Tibial nerve (tissue), 4 donors: ENCODE measurements at regions not wholly inside any gene's neighbourhood (a gene's known extent, or its start where the extent isn't known, plus 50 kb on each side); places are given as distances from the start of the nearest gene placed in this dataset.

ENCODE experiments used
- DNase-seq, 2 donors: peaks; one replicate each; pipeline ENCODE4 v3.0.0-alpha.2; 2019; ENCODE audit warnings: low spot score in 2 of 2
- H3K27ac ChIP-seq, 4 donors: fragments of 200-600 bp; sonication (generic) in 3 of 4; one replicate each; pipeline ENCODE4 v1.5.1; 2017 to 2019; ENCODE audit warnings: mild to moderate bottlenecking in 1 of 4
- H3K27me3 ChIP-seq, 2 donors: fragments of 200-600 bp; sonication (generic) in 1 of 2; one replicate each; pipeline versions ENCODE4 v1.5.1 to v1.6.0; 2017 to 2019
- H3K36me3 ChIP-seq, 3 donors: fragments of 200-600 bp; sonication (generic); one replicate each; pipeline ENCODE4 v1.5.1; 2018 to 2019
- H3K4me1 ChIP-seq, 4 donors: fragments of 200-600 bp; sonication (generic) in 3 of 4; one replicate each; pipeline ENCODE4 v1.5.1; 2017 to 2019
- H3K4me3 ChIP-seq, 4 donors: fragments of 200-600 bp; sonication (generic) in 3 of 4; one replicate each; pipeline ENCODE4 v1.5.1; 2017 to 2019; ENCODE audit warnings: mild to moderate bottlenecking in 1 of 4, moderate library complexity in 1 of 4
- H3K9me3 ChIP-seq, 4 donors: fragments of 200-600 bp; sonication (generic) in 3 of 4; one replicate each; pipeline ENCODE4 v1.5.1; 2017 to 2019
- EP300 ChIP-seq, 2 donors: sonication (generic); formaldehyde crosslinking; IDR thresholded peaks; one replicate each; pipeline ENCODE4 v1.6.1; 2017; ENCODE audit warnings: antibody characterized with exemption in 2 of 2, mild to moderate bottlenecking in 1 of 2
- POLR2A ChIP-seq, 2 donors: fragments of 450-650 bp; IDR thresholded peaks; one replicate each; pipeline ENCODE4 v1.6.1; 2017; ENCODE audit warnings: antibody characterized with exemption in 2 of 2, mild to moderate bottlenecking in 2 of 2, moderate library complexity in 2 of 2
- WGBS, 2 donors: methylation state at CpG; one replicate each; pipeline ENCODE4 v1.1.5; 2018; 5-methylcytosine and 5-hydroxymethylcytosine counted together
- TF ChIP-seq, protein P1 (sequence below), 5 experiments: fragments of 200-600 bp in 3 of 5; fragments of 450-650 bp in 2 of 5; sonication (generic) in 3 of 5; IDR thresholded peaks; one replicate each; pipeline ENCODE4 v1.5.1; 2016 to 2019; ENCODE audit warnings: antibody characterized with exemption in 5 of 5, mild to moderate bottlenecking in 3 of 5, moderate library complexity in 2 of 5

DNA sequence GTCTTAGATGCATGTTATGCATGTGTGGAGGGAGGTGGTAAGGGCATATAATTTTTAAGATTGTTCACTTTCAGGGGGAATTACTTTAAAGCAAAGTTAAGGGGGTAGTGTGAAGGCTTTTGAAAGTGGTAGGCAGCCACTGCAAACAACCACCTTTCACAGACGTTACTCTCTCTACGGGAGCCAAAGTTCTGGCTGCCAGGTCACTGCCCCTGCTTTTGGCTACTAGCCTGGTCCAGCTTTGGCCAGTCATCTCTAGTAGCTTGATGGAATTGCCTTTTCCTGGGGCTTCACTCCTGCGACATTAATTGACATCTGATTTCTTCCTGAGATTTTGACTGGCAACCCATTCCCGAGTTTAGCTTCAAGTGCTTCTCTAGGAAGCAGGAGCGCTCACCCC lies 397.5 kb downstream of the CDH11 start:
- Histone ChIP-seq H3K4me3 (no peak overlapping the region), H3K27ac (no peak overlapping the region), H3K9me3 (no peaks in the 10 kb centered on the region), H3K27me3 (no peaks in the 10 kb centered on the region), H3K36me3 (no peaks in the 10 kb centered on the region), H3K4me1 (no peaks in the 10 kb centered on the region)
- 80% methylated on average over 5 of the region's 5 CpGs for WGBS, 2 donors
- TF ChIP-seq POLR2A (IDR thresholded peaks at IDR 0.05) (no peak), EP300 (IDR thresholded peaks at IDR 0.05) (no peak)
- TF ChIP-seq, protein P1, sequence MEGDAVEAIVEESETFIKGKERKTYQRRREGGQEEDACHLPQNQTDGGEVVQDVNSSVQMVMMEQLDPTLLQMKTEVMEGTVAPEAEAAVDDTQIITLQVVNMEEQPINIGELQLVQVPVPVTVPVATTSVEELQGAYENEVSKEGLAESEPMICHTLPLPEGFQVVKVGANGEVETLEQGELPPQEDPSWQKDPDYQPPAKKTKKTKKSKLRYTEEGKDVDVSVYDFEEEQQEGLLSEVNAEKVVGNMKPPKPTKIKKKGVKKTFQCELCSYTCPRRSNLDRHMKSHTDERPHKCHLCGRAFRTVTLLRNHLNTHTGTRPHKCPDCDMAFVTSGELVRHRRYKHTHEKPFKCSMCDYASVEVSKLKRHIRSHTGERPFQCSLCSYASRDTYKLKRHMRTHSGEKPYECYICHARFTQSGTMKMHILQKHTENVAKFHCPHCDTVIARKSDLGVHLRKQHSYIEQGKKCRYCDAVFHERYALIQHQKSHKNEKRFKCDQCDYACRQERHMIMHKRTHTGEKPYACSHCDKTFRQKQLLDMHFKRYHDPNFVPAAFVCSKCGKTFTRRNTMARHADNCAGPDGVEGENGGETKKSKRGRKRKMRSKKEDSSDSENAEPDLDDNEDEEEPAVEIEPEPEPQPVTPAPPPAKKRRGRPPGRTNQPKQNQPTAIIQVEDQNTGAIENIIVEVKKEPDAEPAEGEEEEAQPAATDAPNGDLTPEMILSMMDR (IDR thresholded peaks at IDR 0.05), result no peak
- no peak for DNase-seq

DNA sequence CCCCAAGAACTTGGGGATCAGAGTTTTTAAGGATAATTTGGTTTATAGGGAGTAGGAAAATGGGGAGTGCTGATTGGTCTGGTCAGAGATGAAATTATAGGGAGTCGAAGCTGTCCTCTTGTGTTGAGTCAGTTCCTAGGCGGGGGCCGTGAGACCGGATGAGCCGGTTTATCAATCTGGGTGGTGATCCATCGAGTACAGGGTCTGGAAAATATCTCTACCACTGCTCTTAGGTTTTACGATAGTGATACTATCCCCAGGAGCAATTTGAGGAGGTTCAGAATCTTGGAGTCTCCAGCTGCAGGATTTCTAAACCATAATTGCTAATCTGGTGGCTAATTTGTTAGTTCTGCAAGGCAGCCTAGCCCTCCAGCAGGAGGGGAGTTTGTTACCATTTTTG lies 403.4 kb downstream of the CDH11 start:
- no peaks in the 10 kb centered on the region for H3K36me3 ChIP-seq
- DNase-seq, result no peak
- TF ChIP-seq POLR2A (IDR thresholded peaks at IDR 0.05) (no peak), EP300 (IDR thresholded peaks at IDR 0.05) (no peak)
- TF ChIP-seq, protein P1 (IDR thresholded peaks at IDR 0.05), result no peak
- H3K27ac ChIP-seq, result no peak overlapping the region
- no peaks in the 10 kb centered on the region for H3K9me3 ChIP-seq
- 86 to 92% methylated on average over 7 of the region's 7 CpGs for WGBS, 2 donors
- no peaks in the 10 kb centered on the region for H3K27me3 ChIP-seq
- H3K4me1 ChIP-seq, result no peaks in the 10 kb centered on the region
- no peak overlapping the region for H3K4me3 ChIP-seq

DNA sequence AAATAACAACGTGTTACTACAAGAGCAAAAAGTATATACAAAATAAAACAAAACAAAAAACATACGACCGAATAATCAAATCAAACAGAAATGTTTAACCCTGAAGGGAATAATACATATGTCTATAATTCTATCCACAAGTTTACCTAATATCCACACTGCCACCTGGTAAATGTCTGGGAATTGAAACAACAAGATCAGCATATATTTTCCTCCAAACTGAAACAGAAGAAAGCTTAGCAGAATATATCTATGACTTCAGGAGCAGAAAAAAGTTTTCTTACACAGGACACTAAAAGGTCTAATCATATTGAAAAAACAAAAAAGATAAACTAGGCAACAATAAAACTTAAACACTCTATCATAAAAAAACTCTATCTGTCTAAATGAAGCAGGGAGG lies 404.0 kb downstream of the CDH11 start:
- Histone ChIP-seq H3K4me1 (no peaks in the 10 kb centered on the region), H3K4me3 (no peak overlapping the region), H3K27me3 (no peaks in the 10 kb centered on the region), H3K36me3 (no peaks in the 10 kb centered on the region), H3K27ac (no peak overlapping the region), H3K9me3 (no peaks in the 10 kb centered on the region)
- no peak for DNase-seq
- TF ChIP-seq, protein P1 (IDR thresholded peaks at IDR 0.05), result no peak
- 76 to 80% methylated on average over 3 of the region's 3 CpGs for WGBS, 2 donors

DNA sequence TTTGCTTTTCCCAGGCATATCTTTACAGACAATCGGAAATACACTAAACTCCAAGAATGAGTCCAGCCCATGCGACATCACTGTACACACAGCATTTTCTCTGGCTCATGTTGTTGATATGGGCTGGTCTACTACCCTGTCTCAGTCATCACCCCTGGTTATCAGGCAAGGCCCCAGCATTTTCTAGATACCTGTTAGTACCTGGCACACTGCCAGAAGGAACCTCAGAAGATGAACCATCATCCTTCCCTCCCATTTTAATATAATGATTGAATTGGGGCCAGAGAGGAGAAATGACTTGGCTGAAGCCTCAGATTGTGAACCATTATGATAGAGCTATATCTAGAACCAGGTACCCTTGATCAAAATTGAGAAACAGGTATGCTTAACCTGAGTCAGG lies 406.2 kb downstream of the CDH11 start:
- H3K27ac ChIP-seq, result no peak overlapping the region
- H3K9me3 ChIP-seq, result no peaks in the 10 kb centered on the region
- H3K4me3 ChIP-seq, result no peak overlapping the region
- DNase-seq, result no peak
- H3K36me3 ChIP-seq, result no peaks in the 10 kb centered on the region
- no peaks in the 10 kb centered on the region for H3K27me3 ChIP-seq
- WGBS, 2 donors, result 91 to 96% methylated on average over 2 of the region's 2 CpGs
- H3K4me1 ChIP-seq, result no peaks in the 10 kb centered on the region
- TF ChIP-seq POLR2A (IDR thresholded peaks at IDR 0.05), result no peak
- no peak for TF ChIP-seq EP300 (IDR thresholded peaks at IDR 0.05)
- TF ChIP-seq, protein P1 (IDR thresholded peaks at IDR 0.05), result no peak

DNA sequence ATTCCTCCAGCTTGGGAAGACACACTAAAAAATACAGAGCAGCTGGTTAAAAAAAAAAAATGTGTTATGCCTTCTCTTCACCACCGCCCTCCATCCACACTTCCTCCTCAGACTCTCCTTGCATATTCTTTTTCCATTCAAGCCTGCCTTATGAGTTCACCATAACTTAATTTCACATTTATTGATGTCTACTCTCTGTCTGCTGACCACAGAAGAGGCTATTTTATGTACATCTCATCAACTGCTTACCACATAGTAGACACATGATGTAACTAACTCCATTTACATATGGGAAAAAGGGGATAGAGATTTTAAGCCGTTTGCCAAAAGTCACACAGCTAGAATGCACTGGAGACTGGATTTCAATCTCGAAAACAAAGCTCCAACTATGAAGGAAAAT lies 409.8 kb downstream of the CDH11 start:
- Histone ChIP-seq H3K9me3 (no peaks in the 10 kb centered on the region), H3K4me3 (no peak overlapping the region), H3K36me3 (no peaks in the 10 kb centered on the region), H3K4me1 (no peaks in the 10 kb centered on the region), H3K27me3 (no peaks in the 10 kb centered on the region), H3K27ac (no peak overlapping the region)
- no peak for TF ChIP-seq EP300 (IDR thresholded peaks at IDR 0.05)
- TF ChIP-seq, protein P1 (IDR thresholded peaks at IDR 0.05), result no peak
- TF ChIP-seq POLR2A (IDR thresholded peaks at IDR 0.05), result no peak
- WGBS, 2 donors, result 53 to 61% methylated on average over 3 of the region's 3 CpGs
- DNase-seq, result no peak
